Neural cell (in vitro differentiated cells): ENCODE measurements at regions not wholly inside any gene's neighbourhood (a gene's known extent, or its start where the extent isn't known, plus 50 kb on each side); places are given as distances from the start of the nearest gene placed in this dataset.

ENCODE experiments used
- H2AFZ ChIP-seq: fragments of 200-600, 300-800 bp; sonication (generic), shearing (Covaris generic); 2 replicates; pipeline ENCODE4 v1.6.0; 2014; ENCODE audit warnings: low read depth, mild to moderate bottlenecking, antibody characterized with exemption, low read length, moderate library complexity
- H3F3A ChIP-seq: fragments of 200-600 bp; shearing (Covaris generic); 2 replicates; pipeline ENCODE4 v1.6.1; 2016; ENCODE audit warnings: mild to moderate bottlenecking, moderate library complexity, mixed read lengths, antibody characterized with exemption, low read length; ENCODE audit not compliant: insufficient read depth, poor library complexity, severe bottlenecking
- H3K27ac ChIP-seq: fragments of 200-600, 300-800 bp; sonication (generic), shearing (Covaris generic); 2 replicates; pipeline ENCODE4 v1.5.1; 2014; ENCODE audit warnings: mild to moderate bottlenecking, low read length, moderate library complexity
- H3K27me3 ChIP-seq: fragments of 300-800, 200-600 bp; sonication (generic), shearing (Covaris generic); 2 replicates; pipeline ENCODE4 v1.6.0; 2014; ENCODE audit warnings: mild to moderate bottlenecking, low read depth, low read length, moderate library complexity; ENCODE audit not compliant: insufficient read depth
- H3K36me3 ChIP-seq: fragments of 300-800, 200-600 bp; sonication (generic), shearing (Covaris generic); 2 replicates; pipeline ENCODE4 v1.5.1; 2014; ENCODE audit warnings: mild to moderate bottlenecking, antibody characterized with exemption, low read length, moderate library complexity; ENCODE audit not compliant: insufficient read depth
- H3K4me2 ChIP-seq: fragments of 300-800, 200-600 bp; sonication (generic), shearing (Covaris generic); 2 replicates; pipeline ENCODE4 v1.6.0; 2014; ENCODE audit warnings: mild to moderate bottlenecking, low read length
- H3K4me3 ChIP-seq: fragments of 300-800, 200-600 bp; sonication (generic), shearing (Covaris generic); 2 replicates; pipeline ENCODE4 v1.5.1; 2014; ENCODE audit warnings: mild to moderate bottlenecking, low read length, moderate library complexity
- H3K79me2 ChIP-seq: fragments of 200-600 bp; shearing (Covaris generic); replicated peaks from 2 replicates; pipeline ENCODE4 v1.6.0; 2014; ENCODE audit warnings: mild to moderate bottlenecking, low read length, moderate library complexity; ENCODE audit not compliant: insufficient read depth
- H3K9ac ChIP-seq: fragments of 300-800, 200-600 bp; sonication (generic), shearing (Covaris generic); 2 replicates; pipeline ENCODE4 v1.6.1; 2016; ENCODE audit warnings: mild to moderate bottlenecking, low read length, mixed read lengths
- H3K9me2 ChIP-seq: fragments of 200-600 bp; shearing (Covaris generic); 2 replicates; pipeline ENCODE4 v1.6.1; 2016; ENCODE audit warnings: mild to moderate bottlenecking, low read length, mixed read lengths; ENCODE audit not compliant: insufficient read depth
- H3K9me3 ChIP-seq: fragments of 200-600, 300-800 bp; sonication (generic), shearing (Covaris generic); 2 replicates; pipeline ENCODE4 v1.6.1; 2016; ENCODE audit warnings: mild to moderate bottlenecking, mixed run types, low read length, moderate library complexity, mixed read lengths
- H4K20me1 ChIP-seq: fragments of 200-600 bp; shearing (Covaris generic); 2 replicates; pipeline ENCODE4 v1.6.1; 2016; ENCODE audit warnings: mild to moderate bottlenecking, mixed run types; ENCODE audit not compliant: insufficient read depth
- EP300 ChIP-seq: fragments of 450-650 bp; conservative IDR thresholded peaks from 2 replicates; pipeline ENCODE4 v1.6.1; 2014; ENCODE audit warnings: antibody characterized with exemption, mild to moderate bottlenecking, moderate library complexity; ENCODE audit not compliant: poor library complexity, severe bottlenecking
- EZH2 ChIP-seq: fragments of 200-600, 300-800 bp; shearing (Covaris generic), sonication (generic); IDR thresholded peaks from 2 replicates; pipeline ENCODE4 v1.6.1; 2014; ENCODE audit warnings: antibody characterized with exemption, low read length, borderline replicate concordance, mild to moderate bottlenecking; ENCODE audit not compliant: insufficient read depth, poor library complexity, severe bottlenecking
- MXI1 ChIP-seq: fragments of 450-650 bp; conservative IDR thresholded peaks from 2 replicates; pipeline ENCODE4 v1.6.1; 2014; ENCODE audit warnings: antibody characterized with exemption, mild to moderate bottlenecking; ENCODE audit not compliant: poor library complexity, severe bottlenecking
- POLR2AphosphoS5 ChIP-seq: IDR thresholded peaks from 2 replicates; pipeline ENCODE4 v1.6.1; 2012
- RAD21 ChIP-seq: fragments of 450-650 bp; conservative IDR thresholded peaks from 2 replicates; pipeline ENCODE4 v1.6.1; 2014; ENCODE audit warnings: antibody characterized with exemption, mild to moderate bottlenecking, moderate library complexity
- SMC3 ChIP-seq: fragments of 450-650 bp; conservative IDR thresholded peaks from 2 replicates; pipeline ENCODE4 v1.6.1; 2014; ENCODE audit warnings: antibody characterized with exemption, mild to moderate bottlenecking, moderate library complexity; ENCODE audit not compliant: poor library complexity
- TAF1 ChIP-seq: IDR thresholded peaks from 2 replicates; pipeline ENCODE4 v1.6.1; 2012; ENCODE audit warnings: low read depth
- TF ChIP-seq, protein P1 (sequence below): fragments of 450-650 bp; IDR thresholded peaks from 2 replicates; pipeline ENCODE4 v1.5.1; 2014; ENCODE audit warnings: antibody characterized with exemption, mild to moderate bottlenecking, moderate library complexity; ENCODE audit not compliant: poor library complexity, severe bottlenecking
- TF ChIP-seq, protein P2 (sequence below): IDR thresholded peaks from 2 replicates; pipeline ENCODE4 v1.6.1; 2012; ENCODE audit warnings: borderline replicate concordance

DNA sequence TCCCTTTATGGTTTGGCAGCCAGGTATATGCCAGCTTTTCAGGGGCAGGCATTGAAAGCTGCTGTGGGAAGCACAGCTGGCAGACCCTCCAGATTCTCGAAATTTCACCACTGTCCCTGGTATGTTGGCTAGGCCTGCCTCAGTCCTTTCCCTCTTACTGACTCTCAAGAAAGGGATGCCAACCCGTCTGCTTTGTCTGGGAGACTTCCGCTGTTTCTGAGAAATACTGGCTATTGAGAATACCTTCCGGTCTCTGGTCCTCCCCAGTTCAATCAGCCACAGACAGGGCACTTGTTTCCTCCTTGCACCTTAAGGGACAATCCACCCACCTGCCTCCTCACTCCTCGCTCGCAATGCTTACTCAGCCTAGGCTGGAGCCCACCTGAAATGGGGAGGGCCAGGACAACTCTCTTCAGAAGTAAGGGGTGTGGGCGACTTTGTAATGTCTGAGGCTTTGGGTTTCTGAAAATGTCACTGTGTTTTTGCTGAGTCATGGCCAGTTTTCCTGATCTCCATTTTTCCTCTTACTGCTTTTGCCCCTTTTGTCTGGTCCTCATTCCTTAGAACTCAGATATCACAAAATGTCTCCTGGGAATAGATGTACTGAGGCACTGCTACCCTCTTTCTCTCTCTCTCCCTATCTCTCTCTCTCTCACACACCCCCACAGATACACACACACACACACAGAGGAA, 571.1 kb downstream of the TNS1 start:
- no peak overlapping the region for H3K4me2 ChIP-seq
- H2AFZ ChIP-seq = no peak overlapping the region
- H4K20me1 ChIP-seq = no peaks in the 10 kb centered on the region
- H3K9me3 ChIP-seq = no peaks in the 10 kb centered on the region
- H3K36me3 ChIP-seq = no peaks in the 10 kb centered on the region
- no peak overlapping the region for H3K9ac ChIP-seq
- no peaks in the 10 kb centered on the region for H3F3A ChIP-seq
- TF ChIP-seq MXI1 (no peak), EP300 (no peak), TAF1 (no peak), RAD21 (no peak), EZH2 (no peak)
- TF ChIP-seq, protein P1, sequence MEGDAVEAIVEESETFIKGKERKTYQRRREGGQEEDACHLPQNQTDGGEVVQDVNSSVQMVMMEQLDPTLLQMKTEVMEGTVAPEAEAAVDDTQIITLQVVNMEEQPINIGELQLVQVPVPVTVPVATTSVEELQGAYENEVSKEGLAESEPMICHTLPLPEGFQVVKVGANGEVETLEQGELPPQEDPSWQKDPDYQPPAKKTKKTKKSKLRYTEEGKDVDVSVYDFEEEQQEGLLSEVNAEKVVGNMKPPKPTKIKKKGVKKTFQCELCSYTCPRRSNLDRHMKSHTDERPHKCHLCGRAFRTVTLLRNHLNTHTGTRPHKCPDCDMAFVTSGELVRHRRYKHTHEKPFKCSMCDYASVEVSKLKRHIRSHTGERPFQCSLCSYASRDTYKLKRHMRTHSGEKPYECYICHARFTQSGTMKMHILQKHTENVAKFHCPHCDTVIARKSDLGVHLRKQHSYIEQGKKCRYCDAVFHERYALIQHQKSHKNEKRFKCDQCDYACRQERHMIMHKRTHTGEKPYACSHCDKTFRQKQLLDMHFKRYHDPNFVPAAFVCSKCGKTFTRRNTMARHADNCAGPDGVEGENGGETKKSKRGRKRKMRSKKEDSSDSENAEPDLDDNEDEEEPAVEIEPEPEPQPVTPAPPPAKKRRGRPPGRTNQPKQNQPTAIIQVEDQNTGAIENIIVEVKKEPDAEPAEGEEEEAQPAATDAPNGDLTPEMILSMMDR = no peak
- TF ChIP-seq, protein P2, sequence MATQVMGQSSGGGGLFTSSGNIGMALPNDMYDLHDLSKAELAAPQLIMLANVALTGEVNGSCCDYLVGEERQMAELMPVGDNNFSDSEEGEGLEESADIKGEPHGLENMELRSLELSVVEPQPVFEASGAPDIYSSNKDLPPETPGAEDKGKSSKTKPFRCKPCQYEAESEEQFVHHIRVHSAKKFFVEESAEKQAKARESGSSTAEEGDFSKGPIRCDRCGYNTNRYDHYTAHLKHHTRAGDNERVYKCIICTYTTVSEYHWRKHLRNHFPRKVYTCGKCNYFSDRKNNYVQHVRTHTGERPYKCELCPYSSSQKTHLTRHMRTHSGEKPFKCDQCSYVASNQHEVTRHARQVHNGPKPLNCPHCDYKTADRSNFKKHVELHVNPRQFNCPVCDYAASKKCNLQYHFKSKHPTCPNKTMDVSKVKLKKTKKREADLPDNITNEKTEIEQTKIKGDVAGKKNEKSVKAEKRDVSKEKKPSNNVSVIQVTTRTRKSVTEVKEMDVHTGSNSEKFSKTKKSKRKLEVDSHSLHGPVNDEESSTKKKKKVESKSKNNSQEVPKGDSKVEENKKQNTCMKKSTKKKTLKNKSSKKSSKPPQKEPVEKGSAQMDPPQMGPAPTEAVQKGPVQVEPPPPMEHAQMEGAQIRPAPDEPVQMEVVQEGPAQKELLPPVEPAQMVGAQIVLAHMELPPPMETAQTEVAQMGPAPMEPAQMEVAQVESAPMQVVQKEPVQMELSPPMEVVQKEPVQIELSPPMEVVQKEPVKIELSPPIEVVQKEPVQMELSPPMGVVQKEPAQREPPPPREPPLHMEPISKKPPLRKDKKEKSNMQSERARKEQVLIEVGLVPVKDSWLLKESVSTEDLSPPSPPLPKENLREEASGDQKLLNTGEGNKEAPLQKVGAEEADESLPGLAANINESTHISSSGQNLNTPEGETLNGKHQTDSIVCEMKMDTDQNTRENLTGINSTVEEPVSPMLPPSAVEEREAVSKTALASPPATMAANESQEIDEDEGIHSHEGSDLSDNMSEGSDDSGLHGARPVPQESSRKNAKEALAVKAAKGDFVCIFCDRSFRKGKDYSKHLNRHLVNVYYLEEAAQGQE = no peak
- H3K4me3 ChIP-seq = no peak overlapping the region
- no peaks in the 10 kb centered on the region for H3K9me2 ChIP-seq
- H3K27me3 ChIP-seq = no peaks in the 10 kb centered on the region
- H3K79me2 ChIP-seq = no peaks in the 10 kb centered on the region
- no peak overlapping the region for H3K27ac ChIP-seq

DNA sequence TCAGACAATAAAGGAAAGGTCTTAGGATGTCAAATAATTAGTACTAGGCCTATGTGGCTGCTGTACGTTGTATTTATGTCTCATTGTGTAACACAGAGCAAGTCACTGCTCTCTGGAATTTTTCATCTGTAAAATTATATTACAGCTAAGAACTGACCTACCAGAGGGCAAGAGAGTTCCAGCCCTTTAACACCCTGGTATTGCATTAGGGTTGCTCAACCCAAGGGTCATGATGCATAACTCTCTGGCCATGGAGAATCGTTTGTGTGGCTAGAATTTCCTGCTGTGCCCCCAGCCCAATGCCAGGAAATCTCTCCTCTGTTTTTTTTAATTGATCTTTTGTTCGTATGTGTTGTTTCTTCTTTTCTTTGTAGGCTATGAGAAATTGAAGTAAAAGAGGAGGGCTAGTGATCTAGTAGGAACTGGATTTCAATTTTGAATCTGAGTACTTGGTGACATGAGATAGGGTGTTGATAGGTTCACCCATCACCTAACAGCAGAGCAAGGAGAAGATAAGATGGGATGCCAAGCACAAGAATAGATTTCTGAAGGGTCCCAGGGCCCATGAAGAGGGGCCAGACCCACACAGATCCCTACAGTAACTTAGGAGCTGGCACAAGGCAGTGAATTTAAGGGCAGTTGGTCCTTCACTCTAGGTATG, 571.2 kb upstream of the TNP1 start:
- no peaks in the 10 kb centered on the region for H3K27me3 ChIP-seq
- H3K27ac ChIP-seq = no peak overlapping the region
- TF ChIP-seq, protein P2 = no peak
- TF ChIP-seq, protein P1 = no peak
- no peak for TF ChIP-seq TAF1
- no peak for TF ChIP-seq SMC3
- TF ChIP-seq RAD21 = no peak
- no peak for TF ChIP-seq EP300
- TF ChIP-seq POLR2AphosphoS5 = no peak
- TF ChIP-seq EZH2 = no peak
- no peak for TF ChIP-seq MXI1
- no peak overlapping the region for H3K4me2 ChIP-seq
- H3F3A ChIP-seq = no peaks in the 10 kb centered on the region
- no peak overlapping the region for H3K9ac ChIP-seq
- H3K36me3 ChIP-seq = no peaks in the 10 kb centered on the region
- no peak overlapping the region for H2AFZ ChIP-seq
- H3K4me3 ChIP-seq = no peak overlapping the region
- no peaks in the 10 kb centered on the region for H3K9me2 ChIP-seq
- no peaks in the 10 kb centered on the region for H3K9me3 ChIP-seq
- H3K79me2 ChIP-seq = no peaks in the 10 kb centered on the region
- H4K20me1 ChIP-seq = no peaks in the 10 kb centered on the region
